ENCODE measurements at regions not wholly inside any gene's neighbourhood (a gene's known extent, or its start where the extent isn't known, plus 50 kb on each side); places are given as distances from the start of the nearest gene placed in this dataset.

DNA sequence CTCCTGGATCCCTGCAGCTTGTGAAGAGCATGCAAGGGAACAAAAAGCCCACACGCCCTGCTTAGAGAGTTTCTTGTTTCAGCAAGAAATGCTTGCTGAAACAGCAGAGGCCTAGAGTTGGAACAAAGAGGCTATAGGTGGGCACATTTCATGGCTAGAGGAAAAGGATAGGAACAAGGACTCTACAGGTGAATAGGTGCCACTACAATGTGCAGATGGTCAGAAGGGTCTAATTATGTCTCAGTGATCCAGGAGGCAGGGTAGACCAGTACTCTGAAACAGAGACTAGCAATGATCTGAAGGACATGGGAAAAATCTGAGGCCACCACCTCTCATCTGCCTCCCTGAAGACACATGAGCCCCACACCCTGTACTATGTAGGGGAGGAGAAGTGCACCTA, 609.0 kb downstream of the REEP3 start:
- no peaks in the 10 kb centered on the region for H3K36me3 ChIP-seq (ENCODE audit: control insufficient read depth in 2 of 2, insufficient read depth in 1 of 2, low read length in 2 of 2)
- no peak overlapping the region for H3K4me3 ChIP-seq (ENCODE audit: low read depth, low read length)
- no peaks in the 10 kb centered on the region for H3K9me3 ChIP-seq (ENCODE audit: control insufficient read depth, insufficient read depth, low read depth, low read length)
- no peaks in the 10 kb centered on the region for H3K4me1 ChIP-seq (ENCODE audit: control insufficient read depth, insufficient read depth, low read length)
- no peak overlapping the region for H3K27ac ChIP-seq (ENCODE audit: extremely low read depth, low read depth, low read length)
- ChIA-PET POLR2A (no interaction called here), CTCF (no interaction called here)
- TF ChIP-seq SP3 (tag by site-specific recombination; IDR thresholded peaks at IDR 0.05) (no peak), ZNF510 (tag by site-specific recombination; IDR thresholded peaks at IDR 0.05; ENCODE audit: insufficient replicate concordance) (no peak)

DNA sequence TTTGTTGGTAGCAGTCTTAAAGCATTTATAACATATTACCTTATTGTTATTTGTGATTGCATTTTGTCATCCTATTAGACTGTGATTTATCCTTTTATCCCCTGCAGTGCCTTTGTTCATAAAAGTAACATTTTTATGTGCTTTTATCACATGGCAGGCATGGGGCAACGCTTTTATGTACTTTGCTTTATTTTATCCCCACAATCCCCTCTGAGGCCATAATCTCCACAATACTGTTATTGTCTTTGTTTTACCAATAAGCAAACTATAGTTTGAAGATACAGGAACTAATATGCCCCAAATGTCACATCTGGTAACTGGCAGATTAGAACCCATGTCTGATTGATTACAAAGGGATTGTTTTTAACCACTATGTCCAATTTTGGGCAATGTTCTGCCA, 613.5 kb downstream of the REEP3 start:
- POLR2A ChIA-PET = no interaction called here
- Histone ChIP-seq H3K4me3 (ENCODE audit: low read depth, low read length) (no peak overlapping the region), H3K4me1 (ENCODE audit: control insufficient read depth, insufficient read depth, low read length) (no peaks in the 10 kb centered on the region), H3K9me3 (ENCODE audit: control insufficient read depth, insufficient read depth, low read depth, low read length) (no peaks in the 10 kb centered on the region), H3K36me3 (ENCODE audit: control insufficient read depth in 2 of 2, insufficient read depth in 1 of 2, low read length in 2 of 2) (no peaks in the 10 kb centered on the region), H3K27ac (ENCODE audit: extremely low read depth, low read depth, low read length) (no peak overlapping the region)
- no peak for TF ChIP-seq ZNF175 (tag by site-specific recombination; IDR thresholded peaks at IDR 0.05)
- TF ChIP-seq, protein P1, sequence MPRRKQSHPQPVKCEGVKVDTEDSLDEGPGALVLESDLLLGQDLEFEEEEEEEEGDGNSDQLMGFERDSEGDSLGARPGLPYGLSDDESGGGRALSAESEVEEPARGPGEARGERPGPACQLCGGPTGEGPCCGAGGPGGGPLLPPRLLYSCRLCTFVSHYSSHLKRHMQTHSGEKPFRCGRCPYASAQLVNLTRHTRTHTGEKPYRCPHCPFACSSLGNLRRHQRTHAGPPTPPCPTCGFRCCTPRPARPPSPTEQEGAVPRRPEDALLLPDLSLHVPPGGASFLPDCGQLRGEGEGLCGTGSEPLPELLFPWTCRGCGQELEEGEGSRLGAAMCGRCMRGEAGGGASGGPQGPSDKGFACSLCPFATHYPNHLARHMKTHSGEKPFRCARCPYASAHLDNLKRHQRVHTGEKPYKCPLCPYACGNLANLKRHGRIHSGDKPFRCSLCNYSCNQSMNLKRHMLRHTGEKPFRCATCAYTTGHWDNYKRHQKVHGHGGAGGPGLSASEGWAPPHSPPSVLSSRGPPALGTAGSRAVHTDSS (tag by site-specific recombination; IDR thresholded peaks at IDR 0.05) = no peak
- no peak for TF ChIP-seq ZNF37A (tag by site-specific recombination; IDR thresholded peaks at IDR 0.05)
- TF ChIP-seq ZFP41 (tag by site-specific recombination; IDR thresholded peaks at IDR 0.05; ENCODE audit: borderline replicate concordance) = no peak
- TF ChIP-seq, protein P2, sequence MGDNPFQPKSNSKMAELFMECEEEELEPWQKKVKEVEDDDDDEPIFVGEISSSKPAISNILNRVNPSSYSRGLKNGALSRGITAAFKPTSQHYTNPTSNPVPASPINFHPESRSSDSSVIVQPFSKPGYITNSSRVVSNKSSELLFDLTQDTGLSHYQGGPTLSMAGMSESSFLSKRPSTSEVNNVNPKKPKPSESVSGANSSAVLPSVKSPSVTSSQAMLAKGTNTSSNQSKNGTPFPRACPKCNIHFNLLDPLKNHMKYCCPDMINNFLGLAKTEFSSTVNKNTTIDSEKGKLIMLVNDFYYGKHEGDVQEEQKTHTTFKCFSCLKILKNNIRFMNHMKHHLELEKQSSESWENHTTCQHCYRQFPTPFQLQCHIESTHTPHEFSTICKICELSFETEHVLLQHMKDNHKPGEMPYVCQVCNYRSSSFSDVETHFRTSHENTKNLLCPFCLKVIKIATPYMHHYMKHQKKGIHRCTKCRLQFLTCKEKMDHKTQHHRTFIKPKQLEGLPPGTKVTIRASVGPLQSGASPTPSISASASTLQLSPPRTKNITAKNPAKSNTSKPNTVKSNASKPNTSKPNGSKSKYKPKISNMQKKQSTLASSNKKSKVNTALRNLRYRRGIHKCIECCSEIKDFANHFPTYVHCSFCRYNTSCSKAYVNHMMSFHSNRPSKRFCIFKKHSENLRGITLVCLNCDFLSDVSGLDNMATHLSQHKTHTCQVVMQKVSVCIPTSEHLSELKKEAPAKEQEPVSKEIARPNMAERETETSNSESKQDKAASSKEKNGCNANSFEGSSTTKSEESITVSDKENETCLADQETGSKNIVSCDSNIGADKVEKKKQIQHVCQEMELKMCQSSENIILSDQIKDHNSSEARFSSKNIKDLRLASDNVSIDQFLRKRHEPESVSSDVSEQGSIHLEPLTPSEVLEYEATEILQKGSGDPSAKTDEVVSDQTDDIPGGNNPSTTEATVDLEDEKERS (tag by site-specific recombination; IDR thresholded peaks at IDR 0.05) = no peak
- TF ChIP-seq ZNF335 (tag by site-specific recombination; conservative IDR thresholded peaks at IDR 0.05) = no peak
- no peak for TF ChIP-seq ZBTB1 (tag by site-specific recombination; IDR thresholded peaks at IDR 0.05)
- TF ChIP-seq, protein P3, sequence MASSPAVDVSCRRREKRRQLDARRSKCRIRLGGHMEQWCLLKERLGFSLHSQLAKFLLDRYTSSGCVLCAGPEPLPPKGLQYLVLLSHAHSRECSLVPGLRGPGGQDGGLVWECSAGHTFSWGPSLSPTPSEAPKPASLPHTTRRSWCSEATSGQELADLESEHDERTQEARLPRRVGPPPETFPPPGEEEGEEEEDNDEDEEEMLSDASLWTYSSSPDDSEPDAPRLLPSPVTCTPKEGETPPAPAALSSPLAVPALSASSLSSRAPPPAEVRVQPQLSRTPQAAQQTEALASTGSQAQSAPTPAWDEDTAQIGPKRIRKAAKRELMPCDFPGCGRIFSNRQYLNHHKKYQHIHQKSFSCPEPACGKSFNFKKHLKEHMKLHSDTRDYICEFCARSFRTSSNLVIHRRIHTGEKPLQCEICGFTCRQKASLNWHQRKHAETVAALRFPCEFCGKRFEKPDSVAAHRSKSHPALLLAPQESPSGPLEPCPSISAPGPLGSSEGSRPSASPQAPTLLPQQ (tag by site-specific recombination; IDR thresholded peaks at IDR 0.05) = no peak
- TF ChIP-seq HOXA7 (CRISPR knock-in tag; IDR thresholded peaks at IDR 0.05; ENCODE audit: borderline replicate concordance) = no peak
- TF ChIP-seq ZIC2 (tag by site-specific recombination; IDR thresholded peaks at IDR 0.05) = no peak
- no peak for TF ChIP-seq BCL11A (tag by site-specific recombination; IDR thresholded peaks at IDR 0.05; ENCODE audit: low read depth)
- TF ChIP-seq ZNF169 (tag by site-specific recombination; IDR thresholded peaks at IDR 0.05) = no peak
- TF ChIP-seq ZNF133 (tag by site-specific recombination; IDR thresholded peaks at IDR 0.05) = no peak
- TF ChIP-seq, protein P4, sequence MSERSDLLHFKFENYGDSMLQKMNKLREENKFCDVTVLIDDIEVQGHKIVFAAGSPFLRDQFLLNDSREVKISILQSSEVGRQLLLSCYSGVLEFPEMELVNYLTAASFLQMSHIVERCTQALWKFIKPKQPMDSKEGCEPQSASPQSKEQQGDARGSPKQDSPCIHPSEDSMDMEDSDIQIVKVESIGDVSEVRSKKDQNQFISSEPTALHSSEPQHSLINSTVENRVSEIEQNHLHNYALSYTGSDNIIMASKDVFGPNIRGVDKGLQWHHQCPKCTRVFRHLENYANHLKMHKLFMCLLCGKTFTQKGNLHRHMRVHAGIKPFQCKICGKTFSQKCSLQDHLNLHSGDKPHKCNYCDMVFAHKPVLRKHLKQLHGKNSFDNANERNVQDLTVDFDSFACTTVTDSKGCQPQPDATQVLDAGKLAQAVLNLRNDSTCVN (tag by site-specific recombination; optimal IDR thresholded peaks at IDR 0.05) = no peak
- no peak for TF ChIP-seq ZNF48 (tag by site-specific recombination; IDR thresholded peaks at IDR 0.05)
- TF ChIP-seq, protein P5, sequence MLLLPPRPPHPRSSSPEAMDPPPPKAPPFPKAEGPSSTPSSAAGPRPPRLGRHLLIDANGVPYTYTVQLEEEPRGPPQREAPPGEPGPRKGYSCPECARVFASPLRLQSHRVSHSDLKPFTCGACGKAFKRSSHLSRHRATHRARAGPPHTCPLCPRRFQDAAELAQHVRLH (tag by site-specific recombination; IDR thresholded peaks at IDR 0.05) = no peak
- TF ChIP-seq GLI2 (tag by site-specific recombination; IDR thresholded peaks at IDR 0.05; ENCODE audit: borderline replicate concordance, low read depth) = no peak
- TF ChIP-seq ZNF654 (tag by site-specific recombination; IDR thresholded peaks at IDR 0.05; ENCODE audit: low read depth) = no peak
- CTCF ChIA-PET = no interaction called here
